ENCODE measurements at regions not wholly inside any gene's neighbourhood (a gene's known extent, or its start where the extent isn't known, plus 50 kb on each side); places are given as distances from the start of the nearest gene placed in this dataset.
"Not testable (repeated sequence)": the region's sequence is repeated elsewhere in the genome, so short reads cannot be mapped to it uniquely, and the experiment has no call there.

GRCh38 chr14:45976001-45976400, 675.6 kb downstream of the RPL10L start:
- no peak for DNase-seq (ENCODE audit: low read depth)

GRCh38 chr14:45972416-45972815, 679.2 kb downstream of the RPL10L start:
- DNase-seq (ENCODE audit: low read depth), result no peak

- DNase-seq (ENCODE audit: low read depth), result peak; percentile 4
These were observed 681.0 kb downstream of the RPL10L start for GRCh38 chr14:45970621-45971020.

- DNase-seq (ENCODE audit: low read depth), result no peak
These were observed 683.5 kb downstream of the RPL10L start for GRCh38 chr14:45968037-45968436.

- no peak for DNase-seq (ENCODE audit: low read depth)
These were observed 696.5 kb upstream of the MIS18BP1 start for GRCh38 chr14:45949479-45949878.

GRCh38 chr14:45947830-45948229, 694.8 kb upstream of the MIS18BP1 start:
- no peak for DNase-seq (ENCODE audit: low read depth)

- DNase-seq (ENCODE audit: low read depth), result no peak
These were observed 693.2 kb upstream of the MIS18BP1 start for GRCh38 chr14:45946251-45946650.

GRCh38 chr14:45940318-45940717, 687.3 kb upstream of the MIS18BP1 start:
- no peak for DNase-seq (ENCODE audit: low read depth)

- DNase-seq (ENCODE audit: low read depth), result no peak
These were observed 686.6 kb upstream of the MIS18BP1 start for GRCh38 chr14:45939572-45939971.

GRCh38 chr14:45919995-45920394, 667.0 kb upstream of the MIS18BP1 start:
- peak; percentile 41 for DNase-seq (ENCODE audit: low read depth)

- no peak for DNase-seq (ENCODE audit: low read depth)
These were observed 663.4 kb upstream of the MIS18BP1 start for GRCh38 chr14:45916340-45916953.

- DNase-seq (ENCODE audit: low read depth), result no peak
These were observed 654.8 kb upstream of the MIS18BP1 start for GRCh38 chr14:45907782-45908181.

GRCh38 chr14:45906257-45906656, 653.3 kb upstream of the MIS18BP1 start:
- no peak for DNase-seq (ENCODE audit: low read depth)

- no peak for DNase-seq (ENCODE audit: low read depth)
These were observed 652.7 kb upstream of the MIS18BP1 start for GRCh38 chr14:45905672-45906071.

GRCh38 chr14:45904314-45904713, 651.3 kb upstream of the MIS18BP1 start:
- no peak for DNase-seq (ENCODE audit: low read depth)

GRCh38 chr14:45902241-45902640, 649.2 kb upstream of the MIS18BP1 start:
- DNase-seq (ENCODE audit: low read depth), result no peak

GRCh38 chr14:45897439-45897838, 644.4 kb upstream of the MIS18BP1 start:
- no peak for DNase-seq (ENCODE audit: low read depth)

GRCh38 chr14:45893127-45893526, 640.1 kb upstream of the MIS18BP1 start:
- DNase-seq (ENCODE audit: low read depth), result no peak

GRCh38 chr14:45891417-45892080, 638.5 kb upstream of the MIS18BP1 start:
- DNase-seq (ENCODE audit: low read depth), result peak; percentile 24

- DNase-seq (ENCODE audit: low read depth), result not testable (repeated sequence)
These were observed 635.8 kb upstream of the MIS18BP1 start for GRCh38 chr14:45888766-45889285.

- DNase-seq (ENCODE audit: low read depth), result no peak
These were observed 625.0 kb upstream of the MIS18BP1 start for GRCh38 chr14:45877981-45878380.

GRCh38 chr14:45868863-45869262, 615.9 kb upstream of the MIS18BP1 start:
- DNase-seq (ENCODE audit: low read depth), result no peak

GRCh38 chr14:45868377-45868776, 615.4 kb upstream of the MIS18BP1 start:
- DNase-seq (ENCODE audit: low read depth), result peak; percentile 39
